Tibial nerve (tissue), 4 donors: ENCODE measurements at regions not wholly inside any gene's neighbourhood (a gene's known extent, or its start where the extent isn't known, plus 50 kb on each side); places are given as distances from the start of the nearest gene placed in this dataset.

ENCODE experiments used
- DNase-seq, 2 donors: peaks; one replicate each; pipeline ENCODE4 v3.0.0-alpha.2; 2019; ENCODE audit warnings: low spot score in 2 of 2
- H3K27ac ChIP-seq, 4 donors: fragments of 200-600 bp; sonication (generic) in 3 of 4; one replicate each; pipeline ENCODE4 v1.5.1; 2017 to 2019; ENCODE audit warnings: mild to moderate bottlenecking in 1 of 4
- H3K27me3 ChIP-seq, 2 donors: fragments of 200-600 bp; sonication (generic) in 1 of 2; one replicate each; pipeline versions ENCODE4 v1.5.1 to v1.6.0; 2017 to 2019
- H3K36me3 ChIP-seq, 3 donors: fragments of 200-600 bp; sonication (generic); one replicate each; pipeline ENCODE4 v1.5.1; 2018 to 2019
- H3K4me1 ChIP-seq, 4 donors: fragments of 200-600 bp; sonication (generic) in 3 of 4; one replicate each; pipeline ENCODE4 v1.5.1; 2017 to 2019
- H3K4me3 ChIP-seq, 4 donors: fragments of 200-600 bp; sonication (generic) in 3 of 4; one replicate each; pipeline ENCODE4 v1.5.1; 2017 to 2019; ENCODE audit warnings: mild to moderate bottlenecking in 1 of 4, moderate library complexity in 1 of 4
- H3K9me3 ChIP-seq, 4 donors: fragments of 200-600 bp; sonication (generic) in 3 of 4; one replicate each; pipeline ENCODE4 v1.5.1; 2017 to 2019
- CTCF ChIP-seq, 5 experiments: fragments of 200-600 bp in 3 of 5; fragments of 450-650 bp in 2 of 5; sonication (generic) in 3 of 5; IDR thresholded peaks; one replicate each; pipeline ENCODE4 v1.5.1; 2016 to 2019; ENCODE audit warnings: antibody characterized with exemption in 5 of 5, mild to moderate bottlenecking in 3 of 5, moderate library complexity in 2 of 5
- EP300 ChIP-seq, 2 donors: sonication (generic); formaldehyde crosslinking; IDR thresholded peaks; one replicate each; pipeline ENCODE4 v1.6.1; 2017; ENCODE audit warnings: antibody characterized with exemption in 2 of 2, mild to moderate bottlenecking in 1 of 2
- POLR2A ChIP-seq, 2 donors: fragments of 450-650 bp; IDR thresholded peaks; one replicate each; pipeline ENCODE4 v1.6.1; 2017; ENCODE audit warnings: antibody characterized with exemption in 2 of 2, mild to moderate bottlenecking in 2 of 2, moderate library complexity in 2 of 2
- whole genome bisulfite sequencing, 2 donors: methylation state at CpG; one replicate each; pipeline ENCODE4 v1.1.5; 2018; 5-methylcytosine and 5-hydroxymethylcytosine counted together

GRCh38 chr2:4152051-4152450 lies 448.7 kb downstream of the DCDC2C start:
- Histone ChIP-seq H3K4me3 (no peak overlapping the region), H3K27ac (no peak overlapping the region), H3K9me3 (no peaks in the 10 kb centered on the region), H3K36me3 (no peaks in the 10 kb centered on the region), H3K27me3 (no peaks in the 10 kb centered on the region), H3K4me1 (no peaks in the 10 kb centered on the region)
- WGBS, 2 donors: 95% methylated on average over 1 of the region's 1 CpG
- DNase-seq: no peak
- TF ChIP-seq POLR2A (IDR thresholded peaks at IDR 0.05) (no peak), EP300 (IDR thresholded peaks at IDR 0.05) (no peak), CTCF (IDR thresholded peaks at IDR 0.05) (no peak)

- Histone ChIP-seq H3K4me3 (no peak overlapping the region), H3K27me3 (no peaks in the 10 kb centered on the region), H3K27ac (no peak overlapping the region), H3K9me3 (peaks cover 0 to 52% (median 0%) of the 10 kb centered on the region in 4 donors), H3K36me3 (no peaks in the 10 kb centered on the region), H3K4me1 (no peaks in the 10 kb centered on the region)
- TF ChIP-seq CTCF (IDR thresholded peaks at IDR 0.05): no peak
- TF ChIP-seq POLR2A (IDR thresholded peaks at IDR 0.05): no peak
- no peak for TF ChIP-seq EP300 (IDR thresholded peaks at IDR 0.05)
- WGBS, 2 donors: 92 to 93% methylated on average over 2 of the region's 2 CpGs
- DNase-seq: no peak
Observed at GRCh38 chr2:4168834-4169233, 465.5 kb downstream of the DCDC2C start.

- Histone ChIP-seq H3K36me3 (no peaks in the 10 kb centered on the region), H3K4me3 (no peak overlapping the region), H3K4me1 (no peaks in the 10 kb centered on the region), H3K9me3 (peaks cover 0 to 65% (median 2%) of the 10 kb centered on the region in 4 donors), H3K27ac (no peak overlapping the region), H3K27me3 (no peaks in the 10 kb centered on the region)
- WGBS, 2 donors: 71 to 75% methylated on average over 6 of the region's 6 CpGs
- no peak for DNase-seq
- no peak for TF ChIP-seq EP300 (IDR thresholded peaks at IDR 0.05)
- TF ChIP-seq CTCF (IDR thresholded peaks at IDR 0.05): no peak
- no peak for TF ChIP-seq POLR2A (IDR thresholded peaks at IDR 0.05)
Observed at GRCh38 chr2:4174796-4175195, 471.4 kb downstream of the DCDC2C start.

GRCh38 chr2:4175343-4175742 lies 472.0 kb downstream of the DCDC2C start:
- WGBS, 2 donors: 89 to 93% methylated on average over 3 of the region's 3 CpGs

GRCh38 chr2:4180631-4181030 lies 477.3 kb downstream of the DCDC2C start:
- peaks cover 0 to 18% (median 2%) of the 10 kb centered on the region in 4 donors for H3K9me3 ChIP-seq
- H3K4me1 ChIP-seq: no peaks in the 10 kb centered on the region
- no peak for DNase-seq
- no peaks in the 10 kb centered on the region for H3K27me3 ChIP-seq
- TF ChIP-seq CTCF (IDR thresholded peaks at IDR 0.05) (no peak), EP300 (IDR thresholded peaks at IDR 0.05) (no peak), POLR2A (IDR thresholded peaks at IDR 0.05) (no peak)
- H3K4me3 ChIP-seq: no peak overlapping the region
- WGBS, 2 donors: 44 to 48% methylated on average over 2 of the region's 2 CpGs
- no peaks in the 10 kb centered on the region for H3K36me3 ChIP-seq
- no peak overlapping the region for H3K27ac ChIP-seq

More at GRCh38 chr2:4175343-4175742, 472.0 kb downstream of the DCDC2C start:
- Histone ChIP-seq H3K4me3 (no peak overlapping the region), H3K4me1 (no peaks in the 10 kb centered on the region), H3K36me3 (no peaks in the 10 kb centered on the region), H3K9me3 (peaks cover 0 to 62% (median 2%) of the 10 kb centered on the region in 4 donors), H3K27me3 (no peaks in the 10 kb centered on the region), H3K27ac (no peak overlapping the region)
- no peak for DNase-seq
- no peak for TF ChIP-seq EP300 (IDR thresholded peaks at IDR 0.05)
- TF ChIP-seq POLR2A (IDR thresholded peaks at IDR 0.05): no peak
- no peak for TF ChIP-seq CTCF (IDR thresholded peaks at IDR 0.05)
